H1 (cell line): ENCODE measurements at regions not wholly inside any gene's neighbourhood (a gene's known extent, or its start where the extent isn't known, plus 50 kb on each side); places are given as distances from the start of the nearest gene placed in this dataset.

Experiments
- CTCF ChIA-PET: fragments of 300-600 bp; sonication (Branson Sonifier 250); formaldehyde crosslinking; loops from one replicate; lab custom pipeline; 2021; ENCODE audit not compliant: partially characterized antibody; lab: Charles Lee
- POLR2A ChIA-PET: fragments of 300-600 bp; sonication (Branson Sonifier 250); formaldehyde crosslinking; loops from one replicate; lab custom pipeline; 2021; ENCODE audit warnings: inconsistent platforms; ENCODE audit not compliant: partially characterized antibody; lab: Charles Lee
- DNase-seq, 2 experiments: peaks; one replicate each; pipeline versions ENCODE4 v3.0.0 to v3.0.0-alpha.2; 2010 to 2022; ENCODE audit warnings: low spot score in 2 of 2, low read depth in 1 of 2, mixed read lengths in 1 of 2
- FAIRE-seq: peaks from 2 replicates; lab custom pipeline; 2011; peaks lifted over from hg19 to GRCh38; lab: Jason Lieb, UNC
- H2AFZ ChIP-seq: 2 replicates; pipeline ENCODE4 v1.8.1; 2012; ENCODE audit warnings: low read length, inconsistent platforms
- H2AK5ac ChIP-seq: 2 replicates; pipeline ENCODE4 v1.6.1; 2013; ENCODE audit warnings: low read depth, low read length
- H2BK120ac ChIP-seq: replicated peaks from 2 replicates; pipeline ENCODE3; 2013; ENCODE audit warnings: low read depth, low read length, inconsistent platforms
- H2BK12ac ChIP-seq: 2 replicates; pipeline ENCODE4 v1.6.1; 2013; ENCODE audit warnings: low read depth, low read length
- H2BK15ac ChIP-seq: 2 replicates; pipeline ENCODE4 v1.6.1; 2013; ENCODE audit warnings: low read length
- H2BK20ac ChIP-seq: 2 replicates; pipeline ENCODE4 v1.6.1; 2013; ENCODE audit warnings: low read length
- H2BK5ac ChIP-seq: 2 replicates; pipeline ENCODE4 v1.6.1; 2013; ENCODE audit warnings: low read depth, low read length
- H3K14ac ChIP-seq: 2 replicates; pipeline ENCODE4 v1.6.1; 2013; ENCODE audit warnings: inconsistent platforms; ENCODE audit not compliant: insufficient read length
- H3K18ac ChIP-seq: 2 replicates; pipeline ENCODE4 v1.6.1; 2013; ENCODE audit warnings: low read length; ENCODE audit errors: extremely low read depth
- H3K23ac ChIP-seq: 2 replicates; pipeline ENCODE4 v1.6.1; 2013; ENCODE audit warnings: inconsistent platforms; ENCODE audit not compliant: insufficient read length
- H3K23me2 ChIP-seq: 2 replicates; pipeline ENCODE4 v1.6.1; 2013; ENCODE audit warnings: low read depth, low read length
- H3K27ac ChIP-seq: 2 replicates; pipeline ENCODE4 v1.6.1; 2011; ENCODE audit warnings: low read depth, low read length, inconsistent platforms
- H3K27me3 ChIP-seq, 4 experiments: replicated peaks in 1 of 4; 1 replicate in 1 of 4; 2 replicates in 3 of 4; pipeline versions ENCODE4 v1.6.1 to v1.8.1; 2011 to 2013; ENCODE audit warnings: low read length in 3 of 4, mild to moderate bottlenecking in 3 of 4, inconsistent platforms in 2 of 4, mixed read lengths in 2 of 4, moderate library complexity in 1 of 4; ENCODE audit not compliant: control insufficient read depth in 3 of 4, insufficient read depth in 3 of 4; ENCODE audit errors: extremely low read depth in 1 of 4
- H3K36me3 ChIP-seq, 4 experiments: 2 replicates each; pipeline versions ENCODE4 v1.6.1 to v1.8.1; 2011 to 2013; ENCODE audit warnings: mild to moderate bottlenecking in 4 of 4, low read length in 3 of 4, moderate library complexity in 2 of 4, control low read depth in 1 of 4, inconsistent platforms in 1 of 4; ENCODE audit not compliant: insufficient read depth in 4 of 4, control insufficient read depth in 2 of 4
- H3K4ac ChIP-seq: replicated peaks from 2 replicates; pipeline ENCODE3; 2013; ENCODE audit warnings: low read length, low read depth, mixed read lengths, inconsistent platforms; ENCODE audit not compliant: insufficient read length
- H3K4me1 ChIP-seq, 4 experiments: replicated peaks in 1 of 4; 1 replicate in 1 of 4; 2 replicates in 3 of 4; pipeline versions ENCODE4 v1.6.1 to v1.8.1; 2011 to 2013; ENCODE audit warnings: low read length in 3 of 4, inconsistent platforms in 2 of 4, mixed read lengths in 1 of 4; ENCODE audit not compliant: insufficient read depth in 4 of 4, control insufficient read depth in 3 of 4
- H3K4me2 ChIP-seq, 2 experiments: 2 replicates each; pipeline versions ENCODE4 v1.6.1 to v1.8.1; 2011 to 2013; ENCODE audit warnings: low read depth in 2 of 2, low read length in 2 of 2, control low read depth in 1 of 2, inconsistent platforms in 1 of 2, mild to moderate bottlenecking in 1 of 2; ENCODE audit not compliant: insufficient read depth in 1 of 2
- H3K4me3 ChIP-seq, 4 experiments: fragments of 200-600, 300-600 bp in 1 of 4; sonication (generic), shearing (Covaris generic), sonication (Bioruptor Twin) in 1 of 4; 2 replicates each; pipeline versions ENCODE4 v1.5.1 to v1.8.1; 2011 to 2016; ENCODE audit warnings: low read length in 4 of 4, low read depth in 3 of 4, control low read depth in 2 of 4, inconsistent platforms in 2 of 4, mild to moderate bottlenecking in 2 of 4, mixed read lengths in 1 of 4, moderate library complexity in 1 of 4; ENCODE audit not compliant: insufficient read depth in 2 of 4; ENCODE audit errors: extremely low read depth in 1 of 4
- H3K56ac ChIP-seq: replicated peaks from 2 replicates; pipeline ENCODE3; 2013; ENCODE audit warnings: low read depth, mild to moderate bottlenecking, mixed read lengths, low read length, inconsistent platforms; ENCODE audit not compliant: insufficient read length
- H3K79me1 ChIP-seq: 2 replicates; pipeline ENCODE4 v1.6.1; 2013; ENCODE audit warnings: low read depth, low read length, control low read depth
- H3K79me2 ChIP-seq, 2 experiments: 2 replicates each; pipeline versions ENCODE4 v1.6.1 to v1.8.1; 2012 to 2013; ENCODE audit warnings: low read length in 2 of 2, mild to moderate bottlenecking in 2 of 2, inconsistent platforms in 1 of 2; ENCODE audit not compliant: insufficient read depth in 2 of 2, control insufficient read depth in 1 of 2
- H3K9ac ChIP-seq, 4 experiments: replicated peaks in 1 of 4; 1 replicate in 1 of 4; 2 replicates in 3 of 4; pipeline versions ENCODE4 v1.6.1 to v1.8.1; 2011 to 2013; ENCODE audit warnings: low read depth in 3 of 4, low read length in 3 of 4, control low read depth in 2 of 4, mild to moderate bottlenecking in 2 of 4, moderate library complexity in 2 of 4, inconsistent platforms in 1 of 4; ENCODE audit errors: extremely low read depth in 1 of 4
- H3K9me3 ChIP-seq, 2 experiments: 2 replicates each; pipeline versions ENCODE4 v1.6.1 to v1.8.1; 2012 to 2013; ENCODE audit warnings: mild to moderate bottlenecking in 2 of 2, moderate library complexity in 2 of 2, control low read depth in 1 of 2, inconsistent platforms in 1 of 2, low read depth in 1 of 2, low read length in 1 of 2, mixed read lengths in 1 of 2; ENCODE audit not compliant: insufficient read depth in 2 of 2
- H4K20me1 ChIP-seq, 2 experiments: replicated peaks in 1 of 2; 2 replicates each; pipeline versions ENCODE3 to v1.8.1; 2011 to 2013; ENCODE audit warnings: inconsistent platforms in 2 of 2, low read length in 2 of 2, mild to moderate bottlenecking in 1 of 2; ENCODE audit not compliant: insufficient read depth in 2 of 2, control insufficient read depth in 1 of 2
- H4K5ac ChIP-seq: 2 replicates; pipeline ENCODE4 v1.6.1; 2013; ENCODE audit warnings: low read length, low read depth, mixed read lengths, inconsistent platforms; ENCODE audit not compliant: insufficient read length
- H4K8ac ChIP-seq: 2 replicates; pipeline ENCODE4 v1.8.0; 2013; ENCODE audit warnings: mild to moderate bottlenecking, moderate library complexity, low read length, inconsistent platforms; ENCODE audit not compliant: insufficient read depth; ENCODE audit errors: extremely low read depth
- H4K91ac ChIP-seq: replicated peaks from 2 replicates; pipeline ENCODE3; 2013; ENCODE audit warnings: low read length, mixed read lengths, inconsistent platforms; ENCODE audit not compliant: insufficient read length
- CEBPB ChIP-seq: IDR thresholded peaks from 2 replicates; pipeline ENCODE4 v1.6.1; 2012; ENCODE audit warnings: low read depth, low read length
- EP300 ChIP-seq, 2 experiments: IDR thresholded peaks; 1 replicate in 1 of 2; 2 replicates in 1 of 2; pipeline ENCODE4 v1.6.1; 2011 to 2012; ENCODE audit warnings: low read depth in 2 of 2, low read length in 2 of 2, mild to moderate bottlenecking in 2 of 2, borderline replicate concordance in 1 of 2, inconsistent platforms in 1 of 2, moderate library complexity in 1 of 2
- SIX5 ChIP-seq: IDR thresholded peaks from 2 replicates; pipeline ENCODE4 v1.6.1; 2011; ENCODE audit warnings: mild to moderate bottlenecking, low read depth, low read length

- H3K9me3 ChIP-seq, result peaks cover 3 to 9% of the 10 kb centered on the region in 2 experiments; a peak in 2 of 4 replicates
- no peak overlapping the region for H2BK20ac ChIP-seq
- no peak for TF ChIP-seq SIX5
- no peak for TF ChIP-seq CEBPB
- no peak for TF ChIP-seq EP300 (IDR thresholded peaks at IDR 0.05; ENCODE audit: borderline replicate concordance in 1 of 2, low read depth in 2 of 2, low read length in 2 of 2)
Observed at GRCh38 chr12:5317556-5317955, 114.4 kb upstream of the NTF3 start.

More at GRCh38 chr12:5317556-5317955, 114.4 kb upstream of the NTF3 start:
- H3K56ac ChIP-seq, result no peak overlapping the region
- no peak overlapping the region for H3K18ac ChIP-seq
- H4K5ac ChIP-seq, result no peak overlapping the region
- no peak overlapping the region for H3K23ac ChIP-seq
- no peak overlapping the region for H2BK120ac ChIP-seq
- no peaks in the 10 kb centered on the region for H3K79me2 ChIP-seq
- H3K4me3 ChIP-seq, result no peak overlapping the region
- H3K79me1 ChIP-seq, result no peaks in the 10 kb centered on the region
- H3K27me3 ChIP-seq, result peaks cover 0 to 1% (median 0%) of the 10 kb centered on the region in 4 experiments; a peak in 2 of 7 replicates
- H2BK5ac ChIP-seq, result no peak overlapping the region
- POLR2A ChIA-PET, result no interaction called here
- H3K4me1 ChIP-seq, result no peaks in the 10 kb centered on the region
- CTCF ChIA-PET, result interaction anchor here (0.6 to 0.7 kb wide), 2 partner anchors 204 to 316 kb away, joined by 3 read pairs; no protein-coding TSS in a partner anchor
- DNase-seq (no peak), FAIRE-seq (no peak)
- H3K23me2 ChIP-seq, result no peaks in the 10 kb centered on the region
- H3K36me3 ChIP-seq, result no peaks in the 10 kb centered on the region; a peak in 2 of 8 replicates
- no peak overlapping the region for H3K4me2 ChIP-seq
- H4K91ac ChIP-seq, result no peak overlapping the region
- H2BK15ac ChIP-seq, result no peak overlapping the region
- no peak overlapping the region for H2AK5ac ChIP-seq
- no peak overlapping the region for H4K8ac ChIP-seq
- no peak overlapping the region for H3K9ac ChIP-seq
- H4K20me1 ChIP-seq, result no peaks in the 10 kb centered on the region
- no peak overlapping the region for H3K27ac ChIP-seq
- no peak overlapping the region for H3K14ac ChIP-seq
- no peak overlapping the region for H2BK12ac ChIP-seq
- no peak overlapping the region for H3K4ac ChIP-seq
- H2AFZ ChIP-seq, result no peak overlapping the region
